UCSD-AML1 (cell line): ENCODE measurements at regions not wholly inside any gene's neighbourhood (a gene's known extent, or its start where the extent isn't known, plus 50 kb on each side); places are given as distances from the start of the nearest gene placed in this dataset.
"Not testable (repeated sequence)": the region's sequence is repeated elsewhere in the genome, so short reads cannot be mapped to it uniquely, and the experiment has no call there.

Source experiments
- DNase-seq: peaks from one replicate; lab custom pipeline; 2025; ENCODE audit not compliant: unreplicated experiment; lab: John Stamatoyannopoulos, UW

DNA sequence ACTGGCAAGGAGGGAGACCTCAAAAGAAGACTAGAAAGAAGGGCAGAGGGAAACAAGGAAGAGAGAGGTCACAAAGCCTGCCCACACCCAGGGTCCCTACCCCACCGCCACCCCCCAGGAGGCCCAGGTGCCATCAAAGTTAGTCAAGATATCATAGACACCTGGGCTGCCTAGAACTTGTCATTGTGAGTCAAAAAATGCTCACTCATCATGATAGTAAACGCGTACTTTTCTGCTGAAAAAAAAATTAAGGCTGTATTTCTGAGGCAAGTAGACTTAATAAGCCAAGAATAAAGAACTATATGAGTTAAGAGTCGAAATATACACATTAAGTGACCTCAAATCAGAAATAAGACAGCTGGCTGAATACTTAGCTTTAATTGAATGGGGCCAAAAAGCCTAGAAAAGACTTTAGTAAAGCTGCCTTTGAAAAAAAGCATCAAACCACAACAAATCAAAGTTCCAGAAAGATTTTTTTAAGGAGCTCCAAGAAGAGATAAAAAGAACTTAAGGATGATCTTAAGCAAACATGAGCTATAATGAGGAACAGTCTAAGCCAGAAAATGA, 415.5 kb upstream of the PPP2R3A start:
- no peak for DNase-seq

GRCh38 chr3:135556174-135556573, 409.4 kb upstream of the PPP2R3A start:
- no peak for DNase-seq

DNA sequence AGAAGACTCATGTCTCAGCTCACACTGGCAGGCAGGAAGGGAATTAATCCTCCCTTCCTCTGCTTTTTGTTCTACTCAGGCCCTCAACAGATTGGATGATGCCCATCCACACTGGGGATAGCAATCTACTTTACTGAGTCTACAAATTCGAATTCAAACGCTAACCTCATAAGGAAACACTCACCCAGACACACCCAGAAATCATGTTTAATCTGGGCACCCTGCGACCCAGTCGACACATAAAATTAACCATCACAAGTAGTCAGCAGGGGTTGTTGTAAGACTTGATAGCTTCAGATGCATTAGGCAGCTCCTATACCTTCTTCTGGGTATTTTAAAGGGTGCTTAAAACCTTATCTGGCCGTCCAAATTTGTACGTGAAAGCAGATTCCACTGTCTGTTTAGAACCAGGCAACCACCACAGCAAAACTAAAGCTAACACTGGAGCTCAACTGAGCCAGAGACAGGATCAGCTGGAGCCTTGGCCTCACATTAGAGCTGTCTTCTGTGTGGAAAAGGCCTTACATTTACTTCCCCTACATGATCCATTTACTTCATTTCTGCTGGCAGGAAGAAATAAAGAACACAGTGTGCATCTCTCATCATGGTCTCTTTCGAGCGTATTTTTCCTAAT, 407.3 kb upstream of the PPP2R3A start:
- no peak for DNase-seq

DNA sequence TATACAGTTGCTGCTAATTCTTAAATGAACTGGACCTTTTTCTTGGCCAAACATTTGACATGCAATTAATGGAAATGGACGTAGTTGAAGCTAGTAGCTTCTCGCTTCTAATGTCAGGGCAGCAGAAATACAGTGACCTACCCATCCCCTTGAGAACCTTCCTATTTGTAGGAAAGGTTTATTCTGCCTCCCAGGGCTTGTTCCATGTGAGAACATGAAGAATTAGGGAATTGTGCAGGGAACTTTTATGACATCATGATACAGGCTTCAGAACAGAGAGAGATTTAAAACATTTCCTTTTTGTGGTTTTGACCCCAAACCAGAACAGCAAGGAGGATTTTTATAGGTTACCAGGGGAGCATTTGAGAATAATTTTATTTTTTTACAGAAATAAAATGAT, 406.6 kb upstream of the PPP2R3A start:
- no peak for DNase-seq

- no peak for DNase-seq
Observed at GRCh38 chr3:135559802-135560201, 405.7 kb upstream of the PPP2R3A start.

DNA sequence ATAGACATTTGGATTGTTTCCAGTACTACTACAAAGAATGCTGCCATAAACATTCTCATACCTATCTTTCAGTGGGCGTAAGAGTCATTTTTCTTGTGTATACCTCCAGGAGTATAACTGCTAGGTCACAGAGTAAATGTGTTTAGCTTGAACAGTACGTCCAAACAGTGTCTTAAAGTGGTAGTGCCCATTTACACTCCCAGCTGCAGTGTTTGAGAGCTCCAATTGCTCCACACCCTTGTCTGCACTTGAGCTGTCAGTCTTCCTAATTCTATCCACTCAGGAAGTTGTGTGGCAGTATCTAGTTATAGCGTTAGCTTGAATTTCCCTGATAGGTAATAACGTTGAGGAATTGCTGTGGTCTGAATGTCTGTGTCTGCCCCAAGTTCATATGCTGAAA, 404.7 kb upstream of the PPP2R3A start:
- no peak for DNase-seq

- no peak for DNase-seq
Observed at GRCh38 chr3:135564696-135565095, 400.8 kb upstream of the PPP2R3A start.

DNA sequence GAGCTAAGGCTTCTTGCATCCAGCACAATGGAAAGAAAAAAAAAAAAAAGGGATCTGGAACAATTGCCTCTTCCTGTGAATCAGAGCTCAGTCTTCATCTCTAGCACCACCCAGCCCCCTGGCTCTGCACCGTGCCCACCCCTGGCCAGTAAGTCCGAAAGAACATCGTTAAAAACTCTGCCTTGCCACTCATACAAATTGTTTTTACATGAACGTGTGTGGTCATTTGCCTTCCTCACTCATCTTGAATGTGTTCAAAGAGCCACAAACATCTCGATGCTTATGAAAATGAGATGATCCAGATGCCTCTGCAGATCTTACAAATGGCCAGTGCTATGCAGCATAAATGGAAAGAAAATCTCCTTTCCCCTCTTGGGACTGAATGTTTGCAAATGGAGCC, 400.0 kb upstream of the PPP2R3A start:
- no peak for DNase-seq

- no peak for DNase-seq
Observed at GRCh38 chr3:135567223-135567622, 398.3 kb upstream of the PPP2R3A start.

DNA sequence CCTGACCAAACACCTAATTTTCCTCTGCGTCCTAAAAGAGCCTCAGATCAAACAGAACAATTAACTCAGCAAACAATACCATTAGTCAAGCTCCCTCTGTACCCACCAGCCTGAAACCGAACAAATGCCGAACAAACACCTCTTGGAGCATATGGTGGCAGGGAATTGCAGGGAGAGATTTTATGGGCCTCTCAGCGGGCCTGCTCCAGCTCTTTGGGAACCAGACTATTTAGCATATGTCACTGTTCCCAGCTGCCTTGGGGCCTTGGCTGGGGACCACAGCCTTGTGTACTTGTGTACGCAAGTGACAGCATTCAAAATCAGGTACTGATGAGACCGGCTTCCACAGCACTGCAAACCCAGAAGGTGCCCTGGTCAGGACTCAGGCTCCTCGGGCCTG, 388.8 kb upstream of the PPP2R3A start:
- no peak for DNase-seq

- no peak for DNase-seq
Observed at GRCh38 chr3:135581806-135582205, 383.7 kb upstream of the PPP2R3A start.

- no peak for DNase-seq
Observed at GRCh38 chr3:135582800-135583199, 382.7 kb upstream of the PPP2R3A start.

DNA sequence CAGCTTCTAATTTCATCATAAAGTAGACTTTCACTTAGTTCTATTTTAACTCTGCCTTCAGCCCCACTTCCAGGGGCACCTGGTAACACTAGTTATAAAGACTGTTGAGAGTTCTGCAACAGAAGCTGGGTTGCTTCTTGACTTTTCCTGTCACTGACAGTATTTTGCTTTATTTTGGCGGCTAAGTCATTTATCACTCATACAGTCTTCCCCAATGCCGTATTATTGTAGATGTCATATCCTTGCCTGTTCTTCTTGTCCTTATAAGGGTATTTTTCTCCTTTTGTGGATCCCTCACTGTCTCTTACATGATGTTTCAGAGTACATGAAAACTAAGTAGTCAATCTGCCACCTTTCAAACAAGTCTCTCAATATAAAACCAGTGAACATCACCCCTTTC, 369.0 kb upstream of the PPP2R3A start:
- DNase-seq = no peak

DNA sequence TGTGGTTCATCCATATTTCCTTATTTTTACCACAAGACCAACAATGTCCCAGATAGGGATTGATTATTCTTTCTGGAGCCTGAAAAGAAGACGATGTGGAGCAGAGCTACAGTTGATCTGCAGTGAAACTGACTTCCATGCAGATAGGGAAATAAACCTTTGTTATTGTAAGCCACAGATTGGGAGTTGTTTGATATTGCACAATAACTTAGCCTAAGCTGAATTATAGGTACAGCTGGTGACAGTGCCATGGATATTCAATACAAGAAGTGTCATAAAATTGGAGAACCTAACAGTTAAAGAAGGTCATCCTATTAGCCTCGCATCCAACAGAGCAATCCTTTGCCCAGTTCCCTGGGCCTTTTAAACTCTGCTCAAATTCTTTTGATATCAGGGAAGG, 367.7 kb upstream of the PPP2R3A start:
- no peak for DNase-seq

DNA sequence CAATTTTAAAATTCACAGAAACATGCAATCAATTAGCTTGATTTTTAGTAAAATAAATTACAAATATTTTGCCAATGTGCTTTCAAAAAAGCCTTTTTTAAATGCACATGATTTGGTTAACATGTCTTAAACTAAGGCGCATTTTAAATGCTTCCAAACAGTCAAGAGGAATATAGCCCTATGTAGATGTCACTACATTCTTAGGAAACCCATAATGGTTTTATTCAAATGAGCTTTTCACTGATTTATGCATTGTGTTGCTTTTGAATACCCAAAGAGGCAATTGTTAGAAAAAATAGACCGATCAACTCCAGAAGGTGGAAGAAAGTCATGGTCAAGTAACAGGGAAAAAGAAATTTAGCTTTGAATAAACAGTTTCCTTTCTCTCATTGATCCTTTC, 366.9 kb upstream of the PPP2R3A start:
- no peak for DNase-seq

DNA sequence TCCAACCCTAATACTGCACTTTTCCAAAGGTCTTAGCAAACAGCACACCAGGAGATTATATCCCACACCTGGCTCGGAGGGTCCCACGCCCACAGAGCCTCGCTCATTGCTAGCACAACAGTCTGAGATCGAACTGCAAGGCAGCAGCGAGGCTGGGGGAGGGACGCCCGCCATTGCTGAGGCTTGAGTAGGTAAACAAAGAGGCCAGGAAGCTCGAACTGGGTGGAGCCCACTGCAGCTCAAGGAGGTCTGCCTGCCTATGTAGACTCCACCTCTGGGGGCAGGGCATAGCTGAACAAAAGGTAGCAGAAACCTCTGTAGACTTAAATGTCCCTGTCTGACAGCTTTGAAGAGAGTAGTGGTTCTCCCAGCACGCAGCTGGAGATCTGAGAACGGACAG, 361.0 kb upstream of the PPP2R3A start:
- not testable (repeated sequence) for DNase-seq

DNA sequence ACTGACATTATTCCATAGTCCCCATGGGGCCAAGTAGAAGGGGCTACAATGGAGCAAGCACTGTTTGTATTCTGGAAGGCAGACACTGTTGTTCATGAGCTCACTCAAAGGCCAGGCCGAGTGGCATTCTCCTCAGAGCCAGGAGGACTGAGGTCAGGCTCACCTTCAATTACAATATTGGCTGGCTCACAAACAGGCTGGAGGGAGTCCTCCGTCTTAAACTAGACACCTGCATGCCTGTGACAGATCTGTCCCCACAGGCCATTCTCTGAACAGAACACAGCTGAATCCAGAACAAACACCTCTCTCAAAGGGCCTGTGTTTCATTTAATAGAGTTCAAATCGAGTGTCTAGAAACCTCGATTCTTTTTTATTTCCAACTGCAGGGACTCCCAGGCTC, 347.4 kb upstream of the PPP2R3A start:
- no peak for DNase-seq

GRCh38 chr3:135621184-135621920, 344.2 kb upstream of the PPP2R3A start:
- DNase-seq = no peak

GRCh38 chr3:135622215-135622614, 343.3 kb upstream of the PPP2R3A start:
- DNase-seq = no peak

DNA sequence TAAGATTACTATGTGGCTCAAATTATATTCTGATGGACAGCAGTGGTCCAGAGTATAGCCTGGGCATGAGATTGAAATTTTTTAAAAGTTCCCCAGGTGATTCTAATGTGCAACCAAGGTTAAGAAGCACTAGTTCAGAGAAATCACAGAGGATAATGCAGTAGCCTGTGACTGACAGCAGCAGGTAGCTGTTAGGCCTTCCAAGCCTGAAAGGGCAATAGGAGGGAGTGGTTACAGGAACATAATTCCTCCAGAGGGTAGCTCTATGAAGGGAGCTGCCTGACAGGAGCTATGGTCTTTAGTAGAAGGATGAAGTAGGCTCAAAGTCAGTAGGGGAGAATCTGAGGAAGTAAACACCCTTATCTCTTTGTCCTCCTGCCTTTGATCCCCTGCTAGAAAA, 342.9 kb upstream of the PPP2R3A start:
- no peak for DNase-seq

GRCh38 chr3:135623558-135623957, 342.0 kb upstream of the PPP2R3A start:
- DNase-seq = no peak

GRCh38 chr3:135627057-135627456, 338.5 kb upstream of the PPP2R3A start:
- no peak for DNase-seq
